Keratinocyte (primary cell): ENCODE measurements at regions not wholly inside any gene's neighbourhood (a gene's known extent, or its start where the extent isn't known, plus 50 kb on each side); places are given as distances from the start of the nearest gene placed in this dataset.

ENCODE experiments used
- CTCF ChIP-seq, 3 experiments: IDR thresholded peaks in 1 of 3; conservative IDR thresholded peaks in 1 of 3; optimal IDR thresholded peaks in 1 of 3; 2 replicates in 2 of 3; 3 replicates in 1 of 3; pipeline versions ENCODE3 to v1.5.1; 2011; ENCODE audit warnings: low read length in 3 of 3, mild to moderate bottlenecking in 3 of 3, moderate library complexity in 2 of 3, control low read depth in 1 of 3, inconsistent platforms in 1 of 3; ENCODE audit not compliant: insufficient read depth in 2 of 3; ENCODE audit errors: extremely low read depth in 1 of 3
- EZH2 ChIP-seq: IDR thresholded peaks from one replicate; pipeline ENCODE4 v1.6.1; 2012; ENCODE audit warnings: inconsistent platforms, mild to moderate bottlenecking, low read length, moderate library complexity

GRCh38 chr3:180183346-180183745 is 146.6 kb upstream of the PEX5L start:
- TF ChIP-seq CTCF (optimal IDR thresholded peaks at IDR 0.05 in 1 of 3, IDR thresholded peaks at IDR 0.05 in 1 of 3, conservative IDR thresholded peaks at IDR 0.05 in 1 of 3; ENCODE audit: extremely low read depth in 1 of 3, insufficient read depth in 2 of 3, low read length in 3 of 3): no peak
- no peak for TF ChIP-seq EZH2
